Suppressor macrophage treated with lipopolysaccharide for 1 hour (primary cell): ENCODE measurements at regions not wholly inside any gene's neighbourhood (a gene's known extent, or its start where the extent isn't known, plus 50 kb on each side); places are given as distances from the start of the nearest gene placed in this dataset.
"Not testable (repeated sequence)": the region's sequence is repeated elsewhere in the genome, so short reads cannot be mapped to it uniquely, and the experiment has no call there.

ENCODE experiments used
- DNase-seq, 3 donors: peaks; one replicate each; pipeline ENCODE4 v3.0.0-alpha.2; 2020 to 2022

DNA sequence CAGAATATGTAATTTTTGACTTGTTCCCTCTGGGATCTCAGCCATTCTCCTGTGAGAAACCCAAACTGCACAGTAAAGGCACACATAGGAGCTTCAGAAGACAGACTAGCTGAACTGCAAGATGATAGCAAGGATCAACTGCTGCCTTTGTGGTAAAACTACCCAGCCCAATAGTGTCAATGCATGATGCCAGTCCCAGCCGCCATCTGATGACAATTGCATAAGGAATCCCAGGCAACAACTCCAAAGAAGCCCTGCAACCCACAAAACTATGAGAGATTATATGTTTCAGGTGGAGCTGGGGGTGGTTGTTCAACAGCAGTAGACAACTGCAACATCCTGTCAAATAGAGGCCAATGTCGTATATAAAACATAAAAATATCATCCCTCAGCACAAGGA is 192.4 kb upstream of the ARPP21 start:
- no peak for DNase-seq

DNA sequence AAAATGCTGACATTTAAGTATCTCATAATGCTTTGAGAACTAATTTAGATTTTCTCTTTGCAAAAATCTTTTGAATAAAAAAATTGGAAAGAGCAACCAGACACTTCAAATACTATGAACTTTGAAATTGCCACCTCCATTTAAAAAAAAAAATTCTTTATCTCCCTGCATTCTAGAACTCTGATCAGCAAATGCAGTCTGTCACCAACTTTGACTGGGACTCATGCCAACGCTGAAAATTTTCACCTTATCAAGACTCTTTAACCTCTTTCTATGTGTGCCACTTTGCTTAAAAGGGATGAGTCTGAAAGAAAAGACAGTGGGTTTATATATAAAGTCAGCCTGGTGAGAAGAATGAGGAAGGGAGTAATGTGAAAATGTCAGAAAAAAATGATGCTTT is 191.2 kb upstream of the ARPP21 start:
- DNase-seq: no peak

DNA sequence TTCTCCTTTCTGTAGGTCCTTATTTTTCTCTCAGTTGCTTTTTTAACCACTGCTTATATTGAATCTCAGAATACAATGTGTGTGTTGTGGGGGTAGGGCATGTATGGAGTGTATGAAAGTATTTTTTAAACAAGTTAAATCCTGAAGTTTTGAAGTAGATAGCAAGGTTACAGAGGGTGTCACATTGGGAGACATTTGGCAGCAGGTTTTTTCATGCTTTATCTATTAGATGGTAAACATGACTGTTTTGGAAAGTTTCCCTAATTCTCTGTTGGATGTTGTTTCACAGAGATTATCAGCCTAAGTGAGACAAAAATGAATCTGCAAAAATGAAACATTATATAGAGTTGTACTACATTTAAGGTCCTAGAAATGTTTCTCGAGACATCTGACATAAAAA is 190.6 kb upstream of the ARPP21 start:
- DNase-seq: no peak

DNA sequence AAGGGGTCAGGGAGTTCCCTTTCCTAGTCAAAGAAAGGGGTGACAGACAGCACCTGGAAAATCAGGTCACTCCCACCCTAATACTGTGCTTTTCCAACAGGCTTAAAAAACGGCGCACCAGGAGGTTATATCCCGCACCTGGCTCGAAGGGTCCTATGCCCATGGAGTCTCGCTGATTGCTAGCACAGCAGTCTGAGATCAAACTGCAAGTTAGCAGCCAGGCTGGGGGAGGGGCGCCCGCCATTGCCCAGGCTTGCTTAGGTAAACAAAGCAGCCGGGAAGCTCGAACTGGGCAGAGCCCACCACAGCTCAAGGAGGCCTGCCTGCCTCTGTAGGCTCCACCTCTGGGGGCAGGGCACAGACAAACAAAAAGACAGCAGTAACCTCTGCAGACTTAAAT is 184.5 kb upstream of the ARPP21 start:
- DNase-seq: not testable (repeated sequence)

DNA sequence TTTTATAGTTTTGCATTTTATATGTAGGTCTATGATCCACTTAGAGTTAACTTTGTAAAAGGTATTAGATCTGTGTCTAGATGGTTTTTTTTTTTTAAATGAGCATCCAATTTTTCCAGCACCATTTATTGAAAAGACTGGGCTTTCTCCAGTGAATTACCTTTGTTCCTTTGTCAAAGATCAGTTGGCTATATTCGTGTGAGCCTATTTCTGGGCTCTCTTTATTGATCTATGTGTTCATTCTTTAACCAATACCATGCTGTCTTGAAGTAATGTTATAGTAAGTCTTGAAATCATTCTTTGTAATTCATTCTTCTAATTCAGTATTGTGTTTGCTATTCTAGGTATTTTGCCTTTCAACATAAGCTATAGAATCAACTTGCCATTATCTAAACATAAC is 165.4 kb upstream of the ARPP21 start:
- DNase-seq: no peak

DNA sequence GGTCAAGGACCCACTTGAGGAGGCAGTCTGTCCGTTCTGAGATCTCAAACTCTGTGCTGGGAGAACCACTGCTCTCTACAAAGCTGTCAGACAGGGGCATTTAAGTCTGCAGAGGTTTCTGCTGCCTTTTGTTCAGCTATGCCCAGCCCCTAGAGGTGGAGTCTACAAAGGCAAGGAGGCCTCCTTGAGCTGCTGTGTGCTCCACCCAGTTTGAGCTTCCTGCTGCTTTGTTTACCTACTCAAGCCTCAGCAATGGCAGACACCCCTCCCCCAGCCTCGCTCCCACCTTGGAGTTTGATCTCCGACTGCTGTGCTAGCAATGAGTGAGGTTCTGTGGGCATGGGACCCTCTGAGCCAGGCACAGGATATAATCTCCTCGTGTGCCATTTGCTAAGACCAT is 156.8 kb upstream of the ARPP21 start:
- DNase-seq: not testable (repeated sequence)

DNA sequence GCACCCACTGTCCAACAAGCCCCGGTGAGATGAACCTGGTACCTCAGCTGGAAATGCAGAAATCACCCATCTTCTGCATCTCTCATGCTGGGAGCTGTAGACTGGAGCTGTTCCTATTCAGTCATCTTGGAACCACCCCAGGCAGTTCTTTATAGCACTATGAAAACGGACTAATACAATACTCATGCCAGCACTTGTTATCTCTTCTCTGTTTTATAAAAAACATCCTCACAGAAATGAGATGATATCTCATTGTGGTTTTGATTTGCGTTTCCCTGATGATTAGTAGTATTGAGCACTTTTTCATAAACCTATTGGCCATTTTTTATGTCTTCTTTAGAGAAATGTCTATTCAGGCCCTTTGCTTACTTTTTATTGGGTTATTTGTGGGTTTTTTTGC is 156.2 kb upstream of the ARPP21 start:
- DNase-seq: no peak

DNA sequence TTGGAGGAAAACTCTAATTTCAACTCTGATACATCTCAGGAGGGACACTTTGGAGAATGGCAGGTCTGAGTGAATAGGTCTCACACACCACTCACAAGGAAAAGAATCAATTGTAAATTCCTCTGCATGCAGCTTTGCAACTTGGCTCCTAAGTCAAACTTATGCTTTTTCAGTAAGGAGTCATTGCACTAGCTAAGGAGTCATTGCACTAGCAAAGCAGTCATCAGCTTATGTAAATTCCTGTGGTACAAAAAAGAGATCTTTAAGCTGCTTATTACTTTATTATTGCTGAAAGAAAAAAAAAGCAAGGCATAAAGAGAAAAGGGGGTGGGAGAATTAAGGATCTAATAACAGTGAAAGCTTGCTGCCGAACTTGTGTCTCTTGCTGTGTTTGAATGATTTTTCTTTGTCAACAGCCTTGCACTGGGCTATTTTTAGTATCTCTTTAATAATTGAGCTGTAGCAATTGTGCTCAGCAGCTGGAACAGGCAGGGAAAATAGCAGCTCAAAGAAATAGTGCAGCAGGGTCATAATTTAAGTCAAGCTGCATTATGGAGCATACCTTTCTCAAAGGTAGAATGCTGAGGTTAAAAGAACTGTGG is 154.3 kb upstream of the ARPP21 start:
- no peak for DNase-seq

DNA sequence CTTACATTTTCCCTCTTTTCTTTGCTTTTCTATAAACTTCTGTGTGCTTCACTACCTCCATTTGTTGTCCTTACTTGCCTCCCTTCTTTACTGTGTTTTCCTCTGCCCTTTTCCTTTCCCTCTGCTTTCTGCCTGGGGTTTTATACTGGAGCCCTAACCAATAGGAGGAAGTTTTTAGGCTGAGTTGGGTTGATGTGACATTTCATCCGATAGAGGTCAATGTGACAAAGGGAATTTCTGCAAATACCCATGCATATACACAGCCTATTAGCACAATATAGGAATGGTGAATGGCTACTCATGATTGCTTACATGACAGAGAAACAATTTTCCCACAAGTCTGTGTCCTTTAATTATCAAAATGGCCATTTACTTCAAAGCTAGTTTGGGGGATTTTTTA is 153.0 kb upstream of the ARPP21 start:
- no peak for DNase-seq

DNA sequence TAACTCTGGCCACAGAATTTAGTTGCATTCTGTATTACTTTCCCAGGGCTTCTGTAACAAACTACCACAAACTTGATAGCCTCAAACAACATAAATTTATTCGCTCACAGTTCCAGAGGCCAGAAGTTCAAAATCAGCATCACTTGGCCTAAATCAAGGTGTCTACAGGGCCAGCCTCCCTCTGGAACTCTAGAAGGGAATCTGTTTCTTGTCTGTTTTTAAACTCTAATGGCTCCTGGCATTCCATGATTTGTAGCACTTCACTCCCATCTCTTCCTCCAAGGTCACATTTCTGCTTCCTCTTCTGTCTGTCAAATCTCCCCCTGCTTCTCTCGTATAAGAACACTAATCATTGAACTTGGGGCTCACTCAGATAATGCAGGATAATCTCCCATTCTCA is 151.9 kb upstream of the ARPP21 start:
- no peak for DNase-seq

DNA sequence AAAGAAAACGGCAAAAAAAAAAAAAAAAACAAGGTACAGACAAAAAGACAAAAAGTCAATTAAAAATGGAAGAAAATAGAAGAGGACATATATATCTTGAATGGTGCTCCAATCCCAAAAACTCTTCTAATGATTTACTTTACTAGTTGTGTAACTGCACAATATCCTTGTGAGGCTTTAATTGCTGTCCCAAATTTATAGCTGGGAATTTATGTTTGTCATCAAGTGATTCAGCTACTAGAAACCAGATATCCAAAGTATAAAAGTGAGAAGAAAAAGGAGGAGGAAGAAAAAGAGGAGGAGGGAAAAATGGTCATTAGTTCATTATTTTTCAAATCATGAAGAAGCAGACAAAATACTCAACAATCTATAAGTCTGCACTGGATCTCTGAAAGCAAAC is 150.8 kb upstream of the ARPP21 start:
- DNase-seq: no peak

DNA sequence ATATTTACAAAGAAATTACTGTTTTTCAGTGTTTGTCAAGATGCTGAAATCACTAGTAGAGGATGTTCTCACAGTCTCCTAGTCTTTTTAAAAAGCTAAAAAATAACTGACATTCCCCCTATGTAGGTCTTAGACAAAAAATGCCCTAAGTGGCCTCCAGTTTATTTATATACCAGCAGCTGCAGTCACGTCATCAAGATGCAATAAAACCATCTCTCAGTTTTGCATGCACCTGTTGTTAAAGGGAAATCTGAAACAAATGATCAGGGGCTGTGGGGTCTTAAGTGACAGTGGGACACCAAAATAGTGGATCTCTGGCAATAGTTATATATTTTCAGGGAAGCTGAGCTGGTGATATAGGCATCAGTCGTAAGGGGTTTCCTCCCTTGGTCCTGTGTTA is 146.5 kb upstream of the ARPP21 start:
- DNase-seq: no peak

DNA sequence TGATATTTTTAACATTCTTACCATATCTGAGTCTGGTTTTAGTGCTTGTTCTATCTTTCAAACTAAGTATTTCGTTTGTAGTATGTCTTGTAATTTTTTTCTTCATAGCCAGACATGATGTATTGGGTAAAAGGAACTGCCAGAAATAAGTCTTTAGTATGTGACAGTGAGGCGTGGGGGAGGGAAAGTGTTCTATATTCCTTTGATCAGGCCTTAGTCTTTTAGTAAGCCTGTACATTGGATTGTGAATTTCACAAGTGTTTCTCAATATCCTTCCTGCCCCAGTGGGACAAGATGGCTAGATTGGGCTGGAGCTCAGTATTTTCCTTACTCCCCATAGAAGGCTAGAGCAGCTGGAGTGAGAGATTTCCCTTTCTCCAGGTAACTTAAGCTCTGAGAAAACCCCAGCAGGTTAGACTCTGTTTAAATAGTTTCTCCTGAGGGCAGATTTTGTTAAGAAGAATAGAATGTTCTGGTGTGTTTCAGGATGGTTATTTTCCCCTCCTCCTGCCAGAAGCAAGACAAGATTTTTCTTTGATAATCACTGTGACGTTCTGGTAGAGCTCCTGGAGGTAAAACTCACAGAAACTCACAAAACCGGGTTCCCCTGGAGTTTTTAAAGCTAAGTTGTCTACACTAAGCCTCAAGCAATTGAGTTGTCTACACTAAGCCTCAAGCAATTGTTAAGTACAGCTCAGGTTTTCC is 140.7 kb upstream of the ARPP21 start:
- DNase-seq: no peak

DNA sequence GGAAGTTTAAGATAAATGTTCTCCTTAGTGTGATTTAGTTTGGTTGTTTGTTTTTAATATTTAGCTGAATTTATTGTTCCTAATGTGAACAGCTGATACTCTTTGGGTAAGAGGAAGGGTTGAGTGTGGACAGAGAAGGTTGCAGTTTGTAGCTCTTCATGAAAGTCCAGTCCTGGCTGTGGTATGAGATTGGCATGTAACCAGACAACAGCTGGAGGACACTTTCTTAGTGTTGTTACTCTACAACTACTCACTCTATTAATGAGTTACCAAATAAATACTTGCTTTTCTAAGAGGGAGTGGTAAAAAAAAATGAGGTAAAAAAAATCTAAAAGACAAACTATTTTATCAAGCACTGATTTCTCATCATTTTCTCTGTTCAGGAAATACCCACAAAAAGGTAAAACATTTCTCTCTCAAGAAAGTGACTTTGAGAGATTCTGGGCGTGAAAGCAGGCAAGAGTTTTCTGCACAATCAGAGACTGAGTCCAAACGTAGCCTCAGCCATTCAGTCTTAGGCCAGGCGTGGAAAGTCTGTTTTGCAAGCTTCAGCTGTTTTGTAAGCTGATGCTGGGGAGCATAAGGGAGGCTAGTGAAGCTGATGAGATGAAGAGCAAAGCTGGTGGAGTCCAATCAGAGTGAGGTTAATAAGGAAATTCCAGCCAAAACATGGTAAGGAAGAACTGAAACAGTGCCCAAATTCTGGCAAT is 138.5 kb upstream of the ARPP21 start:
- no peak for DNase-seq

DNA sequence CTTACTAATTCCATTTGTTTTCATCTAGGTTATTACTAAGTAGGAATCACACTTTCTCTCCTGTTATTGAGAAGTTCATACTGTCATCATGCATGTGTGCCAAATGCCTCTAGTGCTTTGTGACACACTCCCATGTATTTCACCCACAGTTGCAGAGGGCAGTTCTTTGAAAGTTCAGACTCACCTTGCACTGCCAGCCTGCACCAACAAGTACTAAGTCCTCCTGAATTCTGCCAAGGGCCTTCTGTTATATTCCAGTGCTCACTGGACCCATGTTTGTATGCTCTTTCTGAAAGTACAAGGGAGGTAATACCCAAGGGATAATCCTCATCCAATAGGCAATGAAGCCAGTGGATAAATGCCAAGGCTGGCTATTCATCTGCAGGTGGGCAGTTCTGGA is 136.6 kb upstream of the ARPP21 start:
- DNase-seq: no peak

DNA sequence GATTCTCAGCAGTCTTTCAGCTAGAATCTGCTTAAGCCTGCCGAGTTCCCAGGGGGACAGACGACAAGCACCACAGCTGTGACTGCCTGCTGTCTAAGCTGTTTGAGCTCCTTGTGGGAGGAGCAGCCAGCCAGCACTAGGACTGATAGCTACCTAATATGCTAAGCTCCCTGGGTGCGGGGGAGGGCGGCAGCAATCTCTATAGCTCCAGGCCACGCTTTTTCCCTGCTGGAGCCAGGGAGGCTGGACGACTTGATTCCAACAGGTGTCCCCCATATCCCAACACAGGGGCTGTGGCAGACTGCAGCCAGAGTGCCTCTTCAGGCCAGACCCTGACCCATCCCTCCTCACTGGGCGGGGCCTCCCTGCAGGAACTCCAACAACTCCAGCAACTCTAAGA is 134.1 kb upstream of the ARPP21 start:
- no peak for DNase-seq

DNA sequence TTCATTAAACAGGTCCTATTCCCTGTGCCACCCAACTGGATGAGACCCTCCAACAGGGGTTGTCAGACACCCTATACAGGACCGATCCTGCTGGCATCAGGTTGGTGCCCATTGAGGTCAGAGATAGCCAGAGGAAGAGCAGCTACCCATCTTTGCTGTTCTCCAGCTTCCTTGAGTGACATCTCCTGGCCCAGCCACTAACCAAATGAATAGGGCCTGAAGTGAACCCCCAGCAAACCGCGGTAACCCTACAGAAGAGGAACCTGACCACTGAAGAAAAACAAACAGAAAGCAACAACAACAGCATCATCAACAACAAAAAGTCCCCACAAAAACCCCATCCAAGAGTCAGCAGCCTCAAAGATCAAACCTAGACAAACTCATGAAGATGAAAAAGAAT is 133.6 kb upstream of the ARPP21 start:
- DNase-seq: no peak

DNA sequence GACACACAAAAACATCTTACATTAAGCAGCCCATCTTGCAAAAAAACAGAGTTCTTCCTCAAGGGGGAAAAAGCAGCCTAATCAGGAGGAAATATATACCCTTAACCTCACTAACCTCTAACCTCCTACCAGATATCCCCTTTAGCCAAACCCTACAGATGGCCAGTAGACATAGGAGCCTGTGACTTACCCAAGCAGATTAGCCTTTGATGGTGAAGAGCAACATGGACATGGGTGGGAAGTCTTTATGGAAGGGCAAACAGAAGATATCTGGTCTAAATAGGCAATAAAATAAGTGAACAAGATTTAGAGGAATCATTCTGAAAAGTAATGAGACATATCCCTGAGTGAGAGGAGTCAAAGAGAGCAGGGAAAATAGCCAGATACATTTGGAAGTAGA is 119.4 kb upstream of the ARPP21 start:
- DNase-seq: no peak

DNA sequence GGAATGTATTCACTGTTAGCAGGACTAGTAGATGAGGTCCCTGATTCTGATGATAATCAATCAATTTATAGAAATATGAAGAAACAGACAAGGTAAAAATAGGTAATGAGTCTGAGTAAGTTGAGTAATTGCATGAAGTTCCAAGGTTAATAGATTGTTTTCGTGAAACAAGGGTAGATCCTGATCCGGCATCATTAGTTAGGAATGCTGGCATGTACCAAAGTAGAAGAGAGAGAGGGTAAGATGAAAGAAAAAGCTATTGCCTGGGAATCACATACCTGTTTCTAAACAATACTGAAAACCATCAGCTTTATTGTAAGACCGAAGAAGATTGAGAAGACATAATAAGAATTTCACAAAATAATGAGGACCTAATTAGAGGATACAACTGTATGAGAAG is 118.1 kb upstream of the ARPP21 start:
- DNase-seq: no peak

DNA sequence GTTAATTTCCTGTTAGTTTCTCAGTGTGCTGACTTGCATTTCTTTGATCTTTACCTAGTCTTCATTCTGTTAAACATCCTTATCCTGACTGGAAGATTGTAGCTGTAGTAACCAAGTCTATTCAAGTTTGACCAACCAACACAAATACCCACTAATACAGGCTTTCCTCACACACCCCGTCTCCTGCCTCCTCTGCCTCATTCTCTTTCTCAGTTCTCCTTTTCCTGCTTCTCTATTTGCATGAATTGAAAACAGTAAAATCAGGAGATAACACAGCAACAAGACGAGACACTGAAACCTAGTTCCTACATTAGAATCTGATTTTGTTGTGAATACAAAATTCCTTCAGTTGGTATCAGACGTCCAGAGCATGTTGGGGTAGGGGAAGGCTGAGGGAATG is 116.9 kb upstream of the ARPP21 start:
- no peak for DNase-seq

DNA sequence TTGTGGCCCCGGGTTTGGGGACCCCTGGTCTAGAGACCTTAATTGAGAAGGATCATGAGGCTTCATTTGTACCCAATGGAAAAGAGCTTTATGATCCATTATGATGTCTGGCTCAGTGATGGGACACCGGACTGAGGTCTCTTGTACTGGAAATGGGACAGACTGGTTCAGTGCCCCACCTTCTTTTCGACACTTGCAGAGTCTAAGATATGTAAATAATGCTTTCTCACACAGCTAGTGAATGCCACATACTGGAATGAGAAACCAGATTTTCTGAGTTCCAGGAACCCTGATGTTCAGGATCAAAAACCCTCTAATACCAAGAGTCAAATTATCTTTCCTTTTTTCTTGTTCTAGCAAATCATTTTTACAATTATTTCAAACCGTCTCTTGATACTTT is 116.3 kb upstream of the ARPP21 start:
- no peak for DNase-seq

DNA sequence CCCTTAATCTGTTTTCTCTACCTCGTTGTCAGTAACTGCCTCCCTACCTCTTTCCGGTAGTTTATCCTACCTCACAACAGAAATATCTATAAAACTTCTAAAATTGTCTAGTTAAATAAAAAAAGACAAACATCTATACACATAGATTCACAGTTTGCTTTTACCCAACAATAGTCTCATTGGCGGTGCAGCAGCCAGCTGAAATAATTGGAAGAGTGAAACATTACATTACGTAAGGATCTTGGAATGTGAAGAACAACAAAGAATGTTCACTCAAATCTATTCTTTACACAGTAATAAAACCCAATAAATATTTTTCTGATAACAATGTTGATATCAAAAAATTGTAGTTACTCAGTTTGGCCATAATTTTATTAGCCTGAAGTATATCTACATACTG is 115.5 kb upstream of the ARPP21 start:
- DNase-seq: no peak

DNA sequence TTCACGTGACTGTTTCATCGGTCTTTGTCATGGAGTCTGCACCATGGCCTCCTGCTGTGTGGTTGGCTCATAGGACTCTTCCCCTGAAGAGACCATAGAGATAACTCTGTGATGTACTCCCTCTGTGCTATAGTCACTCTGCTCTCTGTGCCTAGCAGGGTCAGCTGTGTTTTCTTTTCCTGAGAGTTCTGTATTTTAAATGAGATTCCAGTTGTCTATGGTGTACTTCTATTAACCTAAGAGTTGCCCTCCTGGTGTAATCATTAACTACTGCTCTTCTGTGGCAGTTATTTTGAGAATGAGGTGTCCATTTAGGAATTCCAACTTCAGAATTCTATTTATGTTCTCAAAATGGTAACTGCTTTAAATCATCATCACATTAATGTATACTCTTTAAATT is 114.5 kb upstream of the ARPP21 start:
- DNase-seq: no peak

DNA sequence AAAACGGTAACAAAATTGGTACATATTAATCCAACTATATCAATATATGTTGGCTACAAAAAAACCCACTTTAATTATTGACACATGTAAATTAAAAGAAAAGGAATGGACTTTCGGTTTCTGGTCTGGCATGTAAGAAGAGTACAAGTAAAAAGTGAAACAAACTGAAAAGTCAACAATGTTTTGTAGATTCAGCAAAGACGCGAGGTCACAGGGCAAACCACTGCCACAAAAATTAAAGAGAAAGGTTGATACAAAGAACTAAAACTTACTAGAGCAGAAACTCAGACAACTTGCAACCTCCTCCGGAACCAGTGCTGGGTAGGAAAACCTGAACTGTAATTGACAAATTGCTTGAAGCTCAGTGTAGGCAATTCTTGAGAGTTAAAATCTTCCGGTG is 110.6 kb upstream of the ARPP21 start:
- no peak for DNase-seq

DNA sequence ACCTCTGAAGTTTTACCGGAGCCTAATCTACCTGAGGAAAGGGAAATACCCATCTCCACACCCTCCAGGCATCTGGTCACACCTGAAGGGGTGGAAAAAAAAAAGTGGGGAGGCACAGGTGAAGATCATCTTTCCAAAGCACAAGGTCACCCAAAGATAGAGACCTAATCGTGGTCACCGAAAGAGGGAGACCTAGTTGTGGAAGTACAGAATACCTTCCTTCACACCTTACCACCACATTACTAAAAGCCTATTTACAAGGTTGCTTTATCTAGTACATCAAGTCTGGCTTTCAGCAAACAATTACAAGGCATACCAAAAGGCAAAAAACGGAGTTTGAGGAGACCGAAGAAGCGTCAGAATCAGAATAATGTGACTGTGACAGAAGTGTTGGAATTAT is 110.0 kb upstream of the ARPP21 start:
- no peak for DNase-seq
